ENCODE measurements at regions not wholly inside any gene's neighbourhood (a gene's known extent, or its start where the extent isn't known, plus 50 kb on each side); places are given as distances from the start of the nearest gene placed in this dataset.

DNA sequence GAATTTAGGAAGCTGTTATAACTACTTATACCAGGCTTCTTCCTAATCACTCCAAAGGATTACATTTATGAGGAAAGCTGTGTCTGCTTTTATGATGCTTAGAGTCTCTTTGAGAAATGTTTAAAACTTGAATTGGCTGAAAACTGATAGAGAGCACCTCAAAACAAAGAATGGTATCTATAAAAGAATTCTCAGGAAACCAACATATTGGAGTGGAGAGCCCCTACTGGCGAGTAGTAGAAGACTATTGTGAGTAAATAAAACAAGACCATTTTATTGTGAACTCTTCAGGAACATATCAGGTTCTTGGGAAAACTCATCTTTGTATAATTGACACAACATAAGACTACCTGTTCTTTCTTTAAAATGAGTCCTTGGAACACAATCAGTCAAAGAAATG, 578.6 kb downstream of the RERGL start:
- FAIRE-seq (no peak), DNase-seq (no peak)
- intact Hi-C loops (cut with DNase I): no loop called here
- TF ChIP-seq CTCF (IDR thresholded peaks at IDR 0.05; ENCODE audit: borderline replicate concordance, extremely low read depth, insufficient read depth): no peak
- Histone ChIP-seq H3K9me3 (ENCODE audit: control insufficient read depth in 2 of 3, insufficient read depth in 1 of 3, low read length in 3 of 3) (no peaks in the 10 kb centered on the region), H3K36me3 (ENCODE audit: control insufficient read depth in 2 of 3, insufficient read depth in 3 of 3, low read length in 3 of 3) (no peaks in the 10 kb centered on the region), H3K27ac (ENCODE audit: low read depth in 2 of 2, low read length in 2 of 2) (no peak overlapping the region), H3K27me3 (ENCODE audit: control insufficient read depth, insufficient read depth, low read length) (no peaks in the 10 kb centered on the region), H3K4me1 (ENCODE audit: control insufficient read depth in 2 of 3, insufficient read depth in 2 of 3, low read depth in 1 of 3, low read length in 3 of 3) (no peaks in the 10 kb centered on the region), H3K4me3 (ENCODE audit: low read length in 3 of 3) (no peak overlapping the region), H3K9ac (ENCODE audit: low read length in 3 of 3) (no peak overlapping the region)

DNA sequence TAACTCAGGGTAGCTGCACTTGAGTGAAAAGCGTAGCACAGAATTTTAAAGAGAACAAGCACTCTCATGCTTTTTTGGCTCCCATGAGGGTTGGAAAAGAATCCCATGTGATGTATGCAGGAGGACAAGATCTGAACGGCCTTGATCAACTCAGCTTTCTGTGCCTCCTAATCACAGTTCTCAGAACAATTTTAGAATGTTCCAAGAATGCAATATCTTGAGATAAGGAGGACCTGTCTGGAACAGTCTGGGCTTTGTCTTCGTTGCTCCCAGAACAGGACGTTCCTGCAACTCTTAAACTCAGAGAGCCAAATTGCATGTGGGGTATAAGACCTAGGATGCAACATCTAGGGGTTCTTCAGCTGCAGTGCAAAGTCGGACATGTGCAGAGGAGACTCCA, 582.7 kb downstream of the RERGL start:
- Histone ChIP-seq H3K27me3 (ENCODE audit: control insufficient read depth, insufficient read depth, low read length) (no peaks in the 10 kb centered on the region), H3K4me3 (ENCODE audit: low read length in 3 of 3) (no peak overlapping the region), H3K9ac (ENCODE audit: low read length in 3 of 3) (no peak overlapping the region), H3K4me1 (ENCODE audit: control insufficient read depth in 2 of 3, insufficient read depth in 2 of 3, low read depth in 1 of 3, low read length in 3 of 3) (no peaks in the 10 kb centered on the region), H3K27ac (ENCODE audit: low read depth in 2 of 2, low read length in 2 of 2) (no peak overlapping the region), H3K9me3 (ENCODE audit: control insufficient read depth in 2 of 3, insufficient read depth in 1 of 3, low read length in 3 of 3) (no peaks in the 10 kb centered on the region), H3K36me3 (ENCODE audit: control insufficient read depth in 2 of 3, insufficient read depth in 3 of 3, low read length in 3 of 3) (no peaks in the 10 kb centered on the region)
- no peak for FAIRE-seq
- DNase-seq: no peak
- no peak for TF ChIP-seq CTCF (IDR thresholded peaks at IDR 0.05; ENCODE audit: borderline replicate concordance, extremely low read depth, insufficient read depth)
- intact Hi-C loops (cut with DNase I): no loop called here

DNA sequence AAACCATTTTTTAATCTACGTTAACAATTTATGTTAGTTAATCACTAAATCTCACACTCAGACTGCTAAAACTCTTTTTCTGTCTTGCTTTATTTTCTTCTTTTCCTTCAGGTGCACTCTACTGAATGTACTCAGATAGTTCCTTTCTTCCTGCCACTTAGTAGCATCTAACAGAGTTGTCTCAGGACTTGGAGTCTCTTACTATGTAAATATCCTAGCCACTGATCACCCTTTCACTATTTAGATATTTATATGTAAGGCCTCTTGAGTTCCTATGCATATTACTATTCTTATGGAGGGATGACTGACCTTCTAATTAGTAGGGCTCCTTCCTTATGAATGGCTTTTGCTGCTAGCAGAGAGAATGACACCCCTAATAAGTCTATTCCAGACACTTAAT, 586.3 kb downstream of the RERGL start:
- no peaks in the 10 kb centered on the region for H3K36me3 ChIP-seq (ENCODE audit: control insufficient read depth in 2 of 3, insufficient read depth in 3 of 3, low read length in 3 of 3)
- no peak for TF ChIP-seq CTCF (IDR thresholded peaks at IDR 0.05; ENCODE audit: borderline replicate concordance, extremely low read depth, insufficient read depth)
- H3K9me3 ChIP-seq (ENCODE audit: control insufficient read depth in 2 of 3, insufficient read depth in 1 of 3, low read length in 3 of 3): no peaks in the 10 kb centered on the region
- no peak for DNase-seq
- no peaks in the 10 kb centered on the region for H3K4me1 ChIP-seq (ENCODE audit: control insufficient read depth in 2 of 3, insufficient read depth in 2 of 3, low read depth in 1 of 3, low read length in 3 of 3)
- intact Hi-C loops (cut with DNase I): no loop called here
- no peak overlapping the region for H3K9ac ChIP-seq (ENCODE audit: low read length in 3 of 3)
- no peak overlapping the region for H3K27ac ChIP-seq (ENCODE audit: low read depth in 2 of 2, low read length in 2 of 2)
- FAIRE-seq: no peak
- no peak overlapping the region for H3K4me3 ChIP-seq (ENCODE audit: low read length in 3 of 3)
- H3K27me3 ChIP-seq (ENCODE audit: control insufficient read depth, insufficient read depth, low read length): no peaks in the 10 kb centered on the region

- intact Hi-C loops (cut with DNase I): no loop called here
- no peak for TF ChIP-seq CTCF (IDR thresholded peaks at IDR 0.05; ENCODE audit: borderline replicate concordance, extremely low read depth, insufficient read depth)
- H3K9me3 ChIP-seq (ENCODE audit: control insufficient read depth in 2 of 3, insufficient read depth in 1 of 3, low read length in 3 of 3): peaks cover 0 to 1% (median 0%) of the 10 kb centered on the region in 3 donors
- H3K9ac ChIP-seq (ENCODE audit: low read length in 3 of 3): no peak overlapping the region
- H3K27me3 ChIP-seq (ENCODE audit: control insufficient read depth, insufficient read depth, low read length): no peaks in the 10 kb centered on the region
- no peaks in the 10 kb centered on the region for H3K36me3 ChIP-seq (ENCODE audit: control insufficient read depth in 2 of 3, insufficient read depth in 3 of 3, low read length in 3 of 3)
- no peak for DNase-seq
- H3K27ac ChIP-seq (ENCODE audit: low read depth in 2 of 2, low read length in 2 of 2): no peak overlapping the region
- no peak overlapping the region for H3K4me3 ChIP-seq (ENCODE audit: low read length in 3 of 3)
- H3K4me1 ChIP-seq (ENCODE audit: control insufficient read depth in 2 of 3, insufficient read depth in 2 of 3, low read depth in 1 of 3, low read length in 3 of 3): no peaks in the 10 kb centered on the region
- FAIRE-seq: no peak
Observed at GRCh38 chr12:17489452-17489851, 600.5 kb downstream of the RERGL start.

All from kidney (tissue), 13 donors.